ENCODE measurements at regions not wholly inside any gene's neighbourhood (a gene's known extent, or its start where the extent isn't known, plus 50 kb on each side); places are given as distances from the start of the nearest gene placed in this dataset.

DNA sequence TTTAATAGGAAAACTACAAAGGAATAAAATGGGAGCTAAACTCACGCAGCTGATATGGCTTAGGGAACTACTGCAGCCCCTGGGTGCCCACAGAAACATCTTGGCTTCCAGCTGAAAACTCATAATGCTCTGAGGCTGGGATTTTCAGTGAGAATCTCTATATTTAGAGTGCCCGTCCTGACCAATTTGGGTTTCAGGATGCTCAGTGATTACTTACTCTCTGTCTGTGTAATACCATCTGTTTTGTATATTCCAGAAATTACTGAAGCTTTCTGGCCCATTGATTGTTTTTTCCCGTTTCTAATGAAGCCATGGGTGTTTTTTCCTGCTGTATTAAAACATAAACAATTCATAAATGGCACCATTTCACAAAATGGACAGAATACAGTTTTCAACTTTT, 50.6 kb upstream of the ZNF385D start:
- DNase-seq, result no peak

DNA sequence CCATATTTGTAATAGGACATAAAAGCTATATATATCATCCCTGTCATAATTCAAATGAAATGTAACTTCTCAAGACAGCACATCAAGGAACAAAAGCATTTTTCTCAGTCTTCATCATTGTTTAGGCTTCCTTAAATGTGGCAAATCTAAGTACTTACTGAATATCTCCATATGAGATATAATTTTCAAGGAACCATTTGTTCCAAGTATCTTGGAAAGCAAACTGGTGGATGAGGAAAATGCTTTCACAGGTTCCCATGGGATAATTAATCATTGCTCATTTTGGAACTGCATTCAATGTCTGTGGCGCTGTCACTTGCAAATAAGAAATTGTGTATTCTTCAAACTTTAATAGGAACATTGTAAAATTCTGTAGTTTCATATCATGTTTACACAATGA, 52.6 kb upstream of the ZNF385D start:
- DNase-seq, result no peak

DNA sequence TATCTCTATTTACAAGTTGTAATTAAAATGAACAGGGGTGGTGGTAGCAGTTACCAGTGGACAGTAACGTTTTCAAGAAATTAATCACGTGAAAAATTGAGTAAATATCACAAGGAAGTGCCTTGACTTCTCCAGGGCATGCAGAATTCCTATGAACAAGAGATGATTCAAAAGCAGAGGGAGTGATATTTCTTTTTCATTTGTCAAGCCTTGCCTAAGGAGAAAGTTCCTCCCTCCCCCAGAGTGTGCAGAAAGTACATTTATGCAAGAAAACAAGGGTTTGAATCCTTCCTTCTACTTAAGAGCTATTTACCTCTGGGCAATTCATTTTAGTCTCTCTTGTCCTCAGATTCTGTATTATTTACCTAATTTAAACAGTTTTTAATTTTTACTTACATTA, 53.3 kb upstream of the ZNF385D start:
- no peak for DNase-seq

GRCh38 chr3:21806733-21807132, 55.7 kb upstream of the ZNF385D start:
- DNase-seq, result no peak

GRCh38 chr3:21825684-21826083, 74.7 kb upstream of the ZNF385D start:
- no peak for DNase-seq

GRCh38 chr3:21826416-21826815, 75.4 kb upstream of the ZNF385D start:
- no peak for DNase-seq

DNA sequence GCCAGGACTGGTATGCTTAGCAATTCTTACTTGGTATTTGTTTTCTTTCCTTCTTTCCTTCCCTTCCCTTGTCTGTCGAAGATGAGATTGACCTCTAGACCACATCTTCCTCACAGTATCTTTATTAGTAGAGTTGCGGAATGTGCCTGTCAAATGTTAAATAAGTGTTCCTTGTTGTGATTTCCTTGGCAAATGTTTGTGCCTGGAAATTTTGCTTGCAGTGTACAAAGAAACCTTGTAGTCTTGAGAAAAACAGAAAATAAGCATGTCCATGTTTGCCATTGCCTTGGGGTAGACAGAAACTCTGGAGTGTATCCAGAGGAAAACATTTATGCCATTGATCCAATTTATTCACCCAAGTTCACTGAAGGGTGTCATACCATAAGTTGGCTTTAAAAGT, 79.5 kb upstream of the ZNF385D start:
- DNase-seq, result no peak

DNA sequence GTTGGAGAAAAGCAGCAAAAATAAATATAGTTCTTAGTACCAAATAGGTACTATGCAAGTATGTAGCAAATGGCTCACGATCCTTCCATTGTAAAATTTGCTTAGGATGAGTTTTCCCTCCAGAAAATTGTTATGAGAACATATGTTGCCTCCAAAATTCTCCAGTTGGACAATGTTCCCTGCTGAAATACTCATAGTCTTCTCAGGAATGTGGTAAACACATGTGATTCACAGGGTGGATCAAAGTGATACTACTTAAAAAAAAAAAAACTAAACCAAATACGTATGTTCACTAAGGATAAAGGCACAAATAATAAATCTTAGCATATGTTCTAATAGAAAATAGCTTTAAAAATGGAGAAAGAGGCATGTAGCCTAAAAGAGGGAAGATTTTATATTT, 84.3 kb upstream of the ZNF385D start:
- DNase-seq, result no peak

DNA sequence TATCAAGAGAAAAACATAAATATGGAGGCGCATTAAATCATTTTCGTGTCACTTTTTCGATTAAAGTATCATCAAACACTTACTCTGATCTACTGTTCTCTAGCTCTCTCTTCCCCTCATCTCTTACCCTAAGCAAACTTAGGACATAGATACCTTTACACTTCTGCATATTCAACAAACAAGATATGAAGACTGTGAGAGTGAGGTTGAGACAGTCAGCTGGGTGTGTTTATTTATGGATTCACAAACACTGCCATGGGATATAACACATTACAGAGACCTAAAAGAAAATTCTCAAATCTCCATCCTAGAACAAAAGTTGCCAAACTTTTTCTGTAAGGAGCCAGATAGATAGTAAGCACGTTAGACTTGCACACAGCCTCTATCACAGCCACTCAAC, 85.2 kb upstream of the ZNF385D start:
- no peak for DNase-seq

DNA sequence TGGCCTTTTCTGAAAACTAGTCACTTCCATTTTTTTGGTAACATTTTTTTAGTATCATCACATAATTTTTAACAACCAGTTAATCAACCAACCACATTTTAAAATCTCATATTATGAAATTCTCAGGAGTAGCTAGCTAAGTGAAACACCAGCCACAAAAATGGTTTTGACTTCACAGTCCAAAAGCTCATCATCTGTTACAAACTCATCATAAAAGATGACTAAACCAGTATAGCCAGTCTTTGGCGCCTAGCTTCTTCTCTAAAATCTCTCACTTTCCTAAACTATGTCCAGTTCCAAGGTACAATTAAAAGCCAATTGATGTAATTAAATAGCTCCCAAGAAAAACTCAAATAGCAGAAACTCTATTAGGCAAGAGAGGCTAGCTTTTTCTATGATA, 88.2 kb upstream of the ZNF385D start:
- DNase-seq, result no peak

- peak; percentile 16 for DNase-seq
These were observed 88.6 kb upstream of the ZNF385D start for GRCh38 chr3:21839592-21839991.

- no peak for DNase-seq
These were observed 96.0 kb upstream of the ZNF385D start for GRCh38 chr3:21847005-21847404.

DNA sequence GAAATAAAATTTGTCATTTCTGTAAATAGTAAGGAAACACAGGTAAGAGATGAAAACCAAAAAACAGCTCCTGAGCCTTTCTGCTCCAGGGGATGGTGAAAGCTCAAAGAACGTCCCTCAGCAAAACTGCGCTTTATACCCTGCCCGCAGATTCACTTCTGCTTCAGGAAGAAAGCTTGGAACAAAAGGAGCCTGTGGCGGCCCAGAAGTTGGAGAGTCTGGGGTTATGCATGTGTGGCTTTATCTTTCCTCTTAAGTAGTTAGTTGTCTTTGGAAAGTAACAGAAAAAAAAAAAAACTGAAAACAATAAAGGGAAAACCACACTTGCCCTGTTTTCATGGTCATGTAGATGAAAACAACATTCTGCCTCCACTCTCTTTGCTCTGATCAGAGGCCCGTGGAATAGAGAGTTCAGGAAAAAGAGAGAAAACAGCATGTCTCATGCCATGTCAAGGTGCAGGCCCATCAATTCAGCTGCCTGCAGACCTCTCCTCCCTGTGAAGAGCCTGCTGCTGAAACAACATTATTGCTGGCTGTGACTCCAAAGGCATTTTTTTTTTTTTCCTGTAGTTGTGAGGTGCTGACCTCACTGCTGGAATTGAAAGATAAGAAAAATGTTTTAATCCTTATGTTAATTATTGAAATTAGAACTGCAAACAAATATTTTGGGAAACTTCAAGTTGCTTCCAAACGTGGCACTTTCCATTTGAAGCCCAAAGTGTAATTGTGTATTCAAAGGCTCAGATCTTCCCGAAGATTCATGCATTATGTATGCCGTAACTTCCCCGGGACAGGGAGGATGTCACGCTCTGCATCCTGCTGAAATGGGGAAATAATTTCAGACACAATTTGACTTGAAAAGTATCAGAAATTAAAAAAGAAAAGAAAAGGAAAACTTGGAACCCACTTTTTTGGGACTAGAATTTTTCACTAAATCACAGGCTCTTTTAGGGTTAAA, 108.4 kb upstream of the ZNF385D start:
- no peak for DNase-seq

GRCh38 chr3:21860082-21860475, 109.1 kb upstream of the ZNF385D start:
- DNase-seq, result no peak

- DNase-seq, result no peak
These were observed 109.6 kb upstream of the ZNF385D start for GRCh38 chr3:21860657-21861056.

- no peak for DNase-seq
These were observed 125.8 kb upstream of the ZNF385D start for GRCh38 chr3:21876782-21877181.

DNA sequence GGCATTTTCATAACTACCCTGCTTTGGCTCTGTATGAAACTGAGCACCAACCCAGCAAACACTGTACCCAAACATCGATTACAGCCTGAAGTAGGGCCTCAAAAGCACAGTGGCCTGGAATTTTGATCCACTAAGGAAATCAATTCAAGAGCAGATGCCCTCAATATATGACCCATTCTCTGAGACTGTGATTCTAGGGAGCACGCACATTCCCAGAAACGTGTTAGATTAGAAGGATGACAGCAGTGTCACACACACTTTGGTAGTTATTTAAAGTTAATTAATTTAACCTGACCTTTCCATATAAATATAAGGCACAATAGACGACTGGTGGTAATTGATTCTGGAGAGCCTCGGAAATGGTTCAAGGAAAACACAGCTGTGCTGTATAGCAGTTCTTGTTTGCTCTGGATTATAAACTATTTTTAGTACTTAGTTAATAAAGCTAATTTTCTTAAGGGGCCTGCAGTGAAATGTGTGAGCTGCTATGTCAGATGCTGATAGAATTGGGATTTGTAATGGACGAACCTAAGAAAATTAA, 126.3 kb upstream of the ZNF385D start:
- DNase-seq, result no peak

GRCh38 chr3:21879184-21879886, 128.3 kb upstream of the ZNF385D start:
- peak; percentile 41 for DNase-seq

DNA sequence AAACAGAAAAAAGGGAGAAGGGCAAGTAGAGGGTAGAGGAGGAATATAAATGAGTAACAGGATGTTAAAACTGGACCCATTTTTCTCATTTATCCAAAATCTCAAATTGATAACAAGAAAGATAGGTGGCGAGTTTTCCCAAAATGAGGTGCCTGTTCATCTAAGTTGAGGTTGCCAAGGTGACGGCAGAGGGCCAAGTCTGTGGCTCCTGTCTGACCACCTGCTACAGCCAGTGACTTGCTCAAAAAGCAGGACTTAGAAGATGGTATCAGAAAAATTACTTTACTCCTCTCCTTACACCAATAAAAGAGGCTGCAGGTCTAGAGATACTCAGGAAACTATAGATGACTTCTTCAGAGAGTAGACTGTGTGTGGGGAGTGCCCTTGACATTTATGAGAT, 137.6 kb upstream of the ZNF385D start:
- no peak for DNase-seq

DNA sequence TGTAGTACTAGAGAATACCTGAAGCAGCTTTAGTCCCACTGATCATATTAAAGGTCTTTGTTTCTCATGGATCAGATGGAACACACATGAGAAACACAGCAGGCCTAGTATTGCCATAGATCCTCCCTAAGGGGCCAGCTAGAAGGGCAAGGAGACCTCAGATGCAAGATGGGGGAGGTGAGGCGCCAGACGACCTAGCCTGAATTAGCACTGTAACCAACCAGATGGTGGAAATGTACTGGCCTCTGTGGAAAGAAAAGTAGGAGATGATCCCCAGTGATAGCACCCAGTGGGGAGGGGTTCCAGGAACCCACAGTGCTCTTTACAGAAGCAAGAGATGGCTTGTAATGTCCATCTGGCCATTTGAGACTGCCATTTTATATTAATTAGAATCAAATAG, 138.2 kb upstream of the ZNF385D start:
- no peak for DNase-seq

DNA sequence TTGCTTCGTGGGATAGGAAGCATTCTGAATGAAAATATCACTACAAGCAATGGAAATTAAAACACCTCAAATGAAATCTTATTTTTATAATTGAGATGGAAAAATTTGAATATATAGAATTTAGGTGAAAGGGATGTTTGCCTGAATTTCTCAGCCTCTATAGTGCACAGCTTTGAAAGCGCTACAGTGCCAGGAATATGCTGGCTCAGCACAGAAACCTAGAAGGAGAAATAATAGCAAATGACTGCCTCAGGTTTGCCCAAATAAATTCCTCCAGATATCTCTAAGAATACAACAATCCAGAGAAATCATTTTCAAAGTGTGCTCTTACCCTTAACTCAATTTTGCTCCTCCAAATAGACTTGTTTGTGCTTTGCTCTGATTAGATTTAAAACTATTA, 141.1 kb upstream of the ZNF385D start:
- no peak for DNase-seq

DNA sequence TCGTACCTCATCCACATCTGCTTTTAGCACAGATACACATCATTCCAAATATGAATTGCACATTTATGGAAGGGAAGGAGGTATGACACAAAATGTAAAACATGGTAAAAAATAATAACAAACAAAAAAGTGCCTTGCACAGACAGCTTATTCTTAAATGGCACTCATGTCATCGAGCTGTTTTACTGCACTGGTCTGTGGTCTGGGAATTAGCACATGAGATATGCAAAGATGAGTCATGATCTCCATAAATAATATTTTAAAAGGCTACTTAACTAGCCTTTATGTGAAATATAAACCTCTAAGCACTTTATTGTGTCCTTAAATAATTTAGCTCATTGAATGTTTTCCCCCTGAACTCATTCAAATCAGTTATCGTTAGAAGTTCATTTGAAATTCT, 142.2 kb upstream of the ZNF385D start:
- DNase-seq, result no peak

GRCh38 chr3:21894459-21895340, 143.7 kb upstream of the ZNF385D start:
- peak; percentile 18 for DNase-seq
